ENCODE measurements at regions not wholly inside any gene's neighbourhood (a gene's known extent, or its start where the extent isn't known, plus 50 kb on each side); places are given as distances from the start of the nearest gene placed in this dataset.

- Histone ChIP-seq H3K4me3 (no peak overlapping the region), H3K36me3 (no peaks in the 10 kb centered on the region), H3K9me3 (no peaks in the 10 kb centered on the region), H3K27me3 (no peaks in the 10 kb centered on the region), H3K4me1 (no peaks in the 10 kb centered on the region), H3K27ac (no peak overlapping the region)
- 63 to 92% methylated on average over 4 to 6 of the region's 11 CpGs for whole genome bisulfite sequencing, 2 donors (ENCODE audit: low coverage in 1 of 2)
- TF ChIP-seq POLR2AphosphoS5 (IDR thresholded peaks at IDR 0.05) (no peak), POLR2A (IDR thresholded peaks at IDR 0.05) (no peak), CTCF (IDR thresholded peaks at IDR 0.05) (no peak), EP300 (IDR thresholded peaks at IDR 0.05) (no peak)
- ATAC-seq, result no peak
Measured at GRCh38 chr2:133836691-133837345, 268.6 kb upstream of the NCKAP5 start.

- Histone ChIP-seq H3K36me3 (no peaks in the 10 kb centered on the region), H3K27ac (no peak overlapping the region), H3K9me3 (no peaks in the 10 kb centered on the region), H3K4me1 (no peaks in the 10 kb centered on the region), H3K4me3 (no peak overlapping the region), H3K27me3 (no peaks in the 10 kb centered on the region)
- ATAC-seq, result no peak
- 52 to 63% methylated on average over 1 to 2 of the region's 6 CpGs for WGBS, 2 donors (ENCODE audit: low coverage in 1 of 2)
- TF ChIP-seq EP300 (IDR thresholded peaks at IDR 0.05), result no peak
- no peak for TF ChIP-seq POLR2A (IDR thresholded peaks at IDR 0.05)
- no peak for TF ChIP-seq CTCF (IDR thresholded peaks at IDR 0.05)
- no peak for TF ChIP-seq POLR2AphosphoS5 (IDR thresholded peaks at IDR 0.05)
Measured at GRCh38 chr2:133837441-133838094, 269.3 kb upstream of the NCKAP5 start.

- Histone ChIP-seq H3K36me3 (no peaks in the 10 kb centered on the region), H3K4me3 (no peak overlapping the region), H3K27ac (no peak overlapping the region), H3K27me3 (no peaks in the 10 kb centered on the region), H3K4me1 (no peaks in the 10 kb centered on the region), H3K9me3 (no peaks in the 10 kb centered on the region)
- ATAC-seq, result no peak
- TF ChIP-seq CTCF (IDR thresholded peaks at IDR 0.05), result no peak
- no peak for TF ChIP-seq POLR2AphosphoS5 (IDR thresholded peaks at IDR 0.05)
- TF ChIP-seq EP300 (IDR thresholded peaks at IDR 0.05), result no peak
- TF ChIP-seq POLR2A (IDR thresholded peaks at IDR 0.05), result no peak
- 88 to 100% methylated on average over 2 to 7 of the region's 7 CpGs for WGBS, 2 donors (ENCODE audit: low coverage in 1 of 2)
Measured at GRCh38 chr2:133838642-133839365, 270.5 kb upstream of the NCKAP5 start.

GRCh38 chr2:133839677-133840076 lies 271.4 kb upstream of the NCKAP5 start:
- no peak for TF ChIP-seq POLR2AphosphoS5 (IDR thresholded peaks at IDR 0.05)
- no peak for TF ChIP-seq POLR2A (IDR thresholded peaks at IDR 0.05)
- TF ChIP-seq EP300 (IDR thresholded peaks at IDR 0.05), result no peak
- no peak for TF ChIP-seq CTCF (IDR thresholded peaks at IDR 0.05)
- Histone ChIP-seq H3K36me3 (no peaks in the 10 kb centered on the region), H3K4me1 (no peaks in the 10 kb centered on the region), H3K27ac (no peak overlapping the region), H3K4me3 (no peak overlapping the region), H3K27me3 (no peaks in the 10 kb centered on the region), H3K9me3 (no peaks in the 10 kb centered on the region)
- WGBS, 2 donors (ENCODE audit: low coverage in 1 of 2), result 85 to 87% methylated on average over 6 of the region's 6 CpGs
- no peak for ATAC-seq

Data from gastroesophageal sphincter (tissue), 4 donors.